ENCODE measurements at regions not wholly inside any gene's neighbourhood (a gene's known extent, or its start where the extent isn't known, plus 50 kb on each side); places are given as distances from the start of the nearest gene placed in this dataset.

DNA sequence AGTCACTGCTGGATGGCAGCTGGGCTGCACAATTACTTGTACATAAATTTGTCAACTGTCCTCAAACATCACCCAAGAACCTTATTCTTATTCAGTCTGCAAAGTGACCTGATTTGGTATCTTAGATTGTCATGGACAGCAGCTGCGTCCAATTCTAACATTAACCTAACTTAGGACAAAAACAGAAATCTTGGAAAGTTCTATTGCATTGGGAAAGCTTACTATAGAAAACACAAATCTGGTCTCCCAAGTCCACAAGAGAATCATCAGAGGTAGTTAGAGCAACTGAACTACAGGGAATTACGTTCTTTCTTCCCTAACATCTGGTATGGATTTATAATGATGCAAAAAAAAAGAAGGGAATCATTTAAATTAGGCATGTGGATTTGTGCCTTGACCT lies 283.9 kb downstream of the NR2F1-AS1 start:
- Histone ChIP-seq H3K4me3 (ENCODE audit: low read depth, low read length) (no peak overlapping the region), H3K4me1 (ENCODE audit: control insufficient read depth, insufficient read depth, low read length) (peaks cover 24% of the 10 kb centered on the region), H3K9me3 (ENCODE audit: control insufficient read depth, insufficient read depth, low read length) (no peaks in the 10 kb centered on the region), H3K27ac (ENCODE audit: low read depth, low read length) (no peak overlapping the region), H3K36me3 (ENCODE audit: control insufficient read depth, insufficient read depth, low read length) (no peaks in the 10 kb centered on the region), H3K9ac (ENCODE audit: low read depth, low read length) (no peak overlapping the region), H3K27me3 (ENCODE audit: control insufficient read depth, insufficient read depth, low read length) (no peaks in the 10 kb centered on the region)

DNA sequence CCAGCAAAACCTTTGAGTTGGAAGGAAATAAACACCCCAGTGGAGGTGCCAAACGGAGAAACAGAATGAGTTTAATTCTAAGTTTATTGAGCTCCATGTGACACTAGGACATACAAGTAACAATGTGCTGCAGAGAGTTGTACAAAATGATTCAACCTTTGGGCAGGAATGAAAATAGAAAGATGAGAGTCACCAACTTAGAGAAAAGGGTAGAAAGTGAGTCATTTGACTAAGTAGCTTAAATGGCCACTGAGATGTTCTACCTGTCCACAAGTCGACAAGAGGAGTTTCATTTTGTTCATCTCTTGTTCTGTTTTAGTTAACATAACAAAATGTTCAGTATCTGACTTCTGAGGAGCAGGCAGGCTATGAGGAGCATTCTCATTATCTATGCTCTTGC lies 284.7 kb downstream of the NR2F1-AS1 start:
- no peak overlapping the region for H3K4me3 ChIP-seq (ENCODE audit: low read depth, low read length)
- H3K4me1 ChIP-seq (ENCODE audit: control insufficient read depth, insufficient read depth, low read length): peaks cover 22% of the 10 kb centered on the region
- H3K27ac ChIP-seq (ENCODE audit: low read depth, low read length): no peak overlapping the region
- H3K27me3 ChIP-seq (ENCODE audit: control insufficient read depth, insufficient read depth, low read length): no peaks in the 10 kb centered on the region
- no peak overlapping the region for H3K9ac ChIP-seq (ENCODE audit: low read depth, low read length)
- H3K36me3 ChIP-seq (ENCODE audit: control insufficient read depth, insufficient read depth, low read length): no peaks in the 10 kb centered on the region
- H3K9me3 ChIP-seq (ENCODE audit: control insufficient read depth, insufficient read depth, low read length): no peaks in the 10 kb centered on the region

DNA sequence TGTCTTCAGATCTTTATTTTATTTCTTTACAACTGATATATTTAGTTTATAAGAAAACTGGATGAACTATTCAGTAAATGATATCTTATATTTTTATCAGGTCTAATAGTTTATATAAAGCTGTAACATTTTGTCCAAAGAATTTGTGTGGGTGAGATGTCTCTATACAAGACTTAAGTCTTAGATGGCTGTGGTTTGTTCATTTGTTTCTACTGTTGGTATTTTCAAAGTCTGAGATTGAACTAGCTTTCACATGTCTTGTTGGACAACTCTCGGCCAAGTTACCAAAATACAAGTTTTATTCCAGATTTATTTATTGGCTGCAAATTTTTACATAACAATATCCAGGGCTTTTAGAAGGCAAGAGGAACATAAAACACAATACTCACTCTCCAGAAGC lies 286.0 kb downstream of the NR2F1-AS1 start:
- H3K27me3 ChIP-seq (ENCODE audit: control insufficient read depth, insufficient read depth, low read length): no peaks in the 10 kb centered on the region
- H3K27ac ChIP-seq (ENCODE audit: low read depth, low read length): no peak overlapping the region
- no peak overlapping the region for H3K9ac ChIP-seq (ENCODE audit: low read depth, low read length)
- no peaks in the 10 kb centered on the region for H3K36me3 ChIP-seq (ENCODE audit: control insufficient read depth, insufficient read depth, low read length)
- H3K4me1 ChIP-seq (ENCODE audit: control insufficient read depth, insufficient read depth, low read length): peaks cover 9% of the 10 kb centered on the region
- H3K9me3 ChIP-seq (ENCODE audit: control insufficient read depth, insufficient read depth, low read length): no peaks in the 10 kb centered on the region
- H3K4me3 ChIP-seq (ENCODE audit: low read depth, low read length): no peak overlapping the region

DNA sequence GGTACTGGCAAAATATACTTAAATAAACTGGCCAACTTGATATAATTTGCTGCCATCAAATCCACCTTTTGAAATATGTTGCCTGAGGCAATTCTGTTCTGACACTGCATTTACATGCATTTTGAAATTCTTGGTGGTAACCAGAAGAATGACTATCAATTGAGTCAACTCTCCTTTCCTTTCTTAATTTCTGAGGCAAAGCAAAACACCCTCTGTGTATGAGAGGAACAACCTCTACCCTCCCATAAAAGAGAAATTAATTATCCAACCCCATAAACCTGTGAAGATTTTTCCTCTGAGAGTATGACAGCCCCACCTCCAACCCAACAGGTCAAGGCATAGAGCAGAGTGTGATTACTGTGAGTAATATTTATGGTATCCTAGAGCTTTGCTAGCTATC lies 286.8 kb downstream of the NR2F1-AS1 start:
- H3K27ac ChIP-seq (ENCODE audit: low read depth, low read length): no peak overlapping the region
- H3K36me3 ChIP-seq (ENCODE audit: control insufficient read depth, insufficient read depth, low read length): no peaks in the 10 kb centered on the region
- no peaks in the 10 kb centered on the region for H3K27me3 ChIP-seq (ENCODE audit: control insufficient read depth, insufficient read depth, low read length)
- H3K4me3 ChIP-seq (ENCODE audit: low read depth, low read length): no peak overlapping the region
- no peaks in the 10 kb centered on the region for H3K9me3 ChIP-seq (ENCODE audit: control insufficient read depth, insufficient read depth, low read length)
- H3K4me1 ChIP-seq (ENCODE audit: control insufficient read depth, insufficient read depth, low read length): peaks cover 2% of the 10 kb centered on the region
- H3K9ac ChIP-seq (ENCODE audit: low read depth, low read length): no peak overlapping the region

DNA sequence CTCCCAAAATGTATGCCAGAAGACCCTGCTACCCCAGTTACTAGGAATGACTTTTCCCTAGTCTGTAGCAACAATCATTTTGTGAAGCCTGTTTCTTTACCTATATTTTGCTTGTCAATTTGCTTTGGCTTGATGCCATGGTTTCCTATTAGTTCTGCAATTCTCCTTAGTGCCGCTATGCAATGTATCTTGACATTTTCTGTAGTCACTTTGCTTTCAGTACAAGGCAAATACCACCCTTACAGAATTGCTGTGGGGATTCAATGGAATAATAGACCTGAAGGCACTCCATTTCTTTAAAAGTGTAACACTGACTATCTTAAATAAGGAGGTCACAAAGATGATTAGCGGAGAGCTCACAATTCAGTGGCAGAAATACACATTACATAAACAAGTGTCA lies 291.1 kb downstream of the NR2F1-AS1 start:
- H3K4me3 ChIP-seq (ENCODE audit: low read depth, low read length): no peak overlapping the region
- 0 out of 2 replicates have a peak, but pooled peaks cover 6% of the 10 kb centered on the region for H3K9me3 ChIP-seq (ENCODE audit: control insufficient read depth, insufficient read depth, low read length)
- no peaks in the 10 kb centered on the region for H3K4me1 ChIP-seq (ENCODE audit: control insufficient read depth, insufficient read depth, low read length)
- no peaks in the 10 kb centered on the region for H3K36me3 ChIP-seq (ENCODE audit: control insufficient read depth, insufficient read depth, low read length)
- H3K27me3 ChIP-seq (ENCODE audit: control insufficient read depth, insufficient read depth, low read length): no peaks in the 10 kb centered on the region
- no peak overlapping the region for H3K27ac ChIP-seq (ENCODE audit: low read depth, low read length)
- no peak overlapping the region for H3K9ac ChIP-seq (ENCODE audit: low read depth, low read length)

DNA sequence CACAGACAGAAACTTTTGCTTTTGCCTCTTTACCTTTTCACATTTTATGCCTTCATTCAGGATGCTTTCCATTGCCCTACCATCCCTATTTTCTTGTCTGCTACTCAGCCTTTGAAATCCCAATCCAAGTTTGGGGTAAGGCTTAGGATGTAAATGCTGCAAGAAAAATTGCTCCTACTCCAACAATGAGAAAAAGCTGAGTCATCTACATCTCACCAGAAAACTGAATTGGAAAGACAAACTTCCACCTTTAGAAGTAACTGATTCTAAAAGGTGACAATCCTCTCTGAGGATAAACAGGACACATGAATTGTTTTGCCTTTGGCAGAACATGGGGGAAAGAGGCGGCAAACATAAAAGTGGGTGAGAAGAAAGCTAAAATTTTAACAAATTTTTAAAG lies 295.6 kb downstream of the NR2F1-AS1 start:
- H3K4me1 ChIP-seq (ENCODE audit: control insufficient read depth, insufficient read depth, low read length): no peaks in the 10 kb centered on the region
- no peak overlapping the region for H3K4me3 ChIP-seq (ENCODE audit: low read depth, low read length)
- H3K9ac ChIP-seq (ENCODE audit: low read depth, low read length): no peak overlapping the region
- H3K36me3 ChIP-seq (ENCODE audit: control insufficient read depth, insufficient read depth, low read length): no peaks in the 10 kb centered on the region
- H3K27ac ChIP-seq (ENCODE audit: low read depth, low read length): no peak overlapping the region
- no peaks in the 10 kb centered on the region for H3K27me3 ChIP-seq (ENCODE audit: control insufficient read depth, insufficient read depth, low read length)
- 0 out of 2 replicates have a peak, but pooled peaks cover 6% of the 10 kb centered on the region for H3K9me3 ChIP-seq (ENCODE audit: control insufficient read depth, insufficient read depth, low read length)

DNA sequence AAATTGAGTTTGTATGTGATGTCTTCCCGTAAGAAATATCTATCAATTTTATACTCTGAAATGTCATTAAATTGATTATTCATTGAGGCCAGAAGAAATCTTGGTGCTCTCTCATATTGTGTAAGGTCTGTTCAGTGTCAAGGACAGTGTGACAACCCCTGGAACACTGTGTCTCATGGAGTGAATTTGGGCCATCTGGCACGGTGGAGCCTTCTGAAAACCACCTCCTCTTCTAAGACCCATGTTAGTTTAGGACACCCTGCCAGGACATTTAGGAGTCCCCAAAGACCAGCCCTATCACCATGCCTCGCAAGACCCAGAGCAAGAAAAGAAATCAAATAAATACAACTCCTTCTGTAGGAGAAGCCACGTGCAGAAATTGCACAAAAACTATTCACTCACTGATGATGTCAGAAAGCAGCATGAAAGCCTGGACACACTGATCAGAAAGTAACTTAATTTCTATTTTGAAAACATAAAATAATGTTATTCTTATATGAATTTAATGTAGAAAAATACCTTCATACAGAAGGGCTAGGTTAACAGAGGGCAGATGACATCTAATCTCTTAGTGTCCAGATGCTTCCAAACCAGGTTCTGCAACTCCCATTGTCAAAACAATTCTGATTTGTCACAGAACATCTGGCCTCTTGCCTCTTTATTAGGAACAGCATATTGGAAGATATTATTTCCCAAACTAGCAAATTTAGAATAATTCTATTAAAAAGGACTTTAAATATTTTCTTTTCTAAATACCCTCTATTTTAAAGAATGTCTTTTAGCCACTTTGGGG lies 298.8 kb downstream of the NR2F1-AS1 start:
- H3K9me3 ChIP-seq (ENCODE audit: control insufficient read depth, insufficient read depth, low read length): 0 out of 2 replicates have a peak, but pooled peaks cover 6% of the 10 kb centered on the region
- no peaks in the 10 kb centered on the region for H3K4me1 ChIP-seq (ENCODE audit: control insufficient read depth, insufficient read depth, low read length)
- no peaks in the 10 kb centered on the region for H3K36me3 ChIP-seq (ENCODE audit: control insufficient read depth, insufficient read depth, low read length)
- H3K27me3 ChIP-seq (ENCODE audit: control insufficient read depth, insufficient read depth, low read length): no peaks in the 10 kb centered on the region
- H3K9ac ChIP-seq (ENCODE audit: low read depth, low read length): no peak overlapping the region
- no peak overlapping the region for H3K27ac ChIP-seq (ENCODE audit: low read depth, low read length)
- no peak overlapping the region for H3K4me3 ChIP-seq (ENCODE audit: low read depth, low read length)

DNA sequence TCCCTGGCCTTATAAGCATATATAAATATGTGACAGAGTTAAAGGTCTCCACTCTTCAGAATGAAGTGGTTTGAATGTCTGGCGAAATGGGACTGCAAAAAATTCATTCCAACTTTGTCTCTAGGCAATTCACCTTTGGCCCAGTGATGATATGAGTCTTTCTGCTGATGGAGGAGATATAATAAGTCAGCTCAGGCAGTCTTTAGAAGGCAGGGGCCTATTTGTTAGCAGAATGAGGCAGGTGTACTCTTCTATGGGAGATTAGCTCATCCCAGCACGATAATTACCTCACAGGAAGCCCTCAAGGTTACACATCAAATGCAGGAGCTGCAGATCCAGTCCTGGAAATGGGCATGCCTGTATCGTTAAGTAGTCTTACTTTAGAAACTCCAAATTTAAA lies 300.5 kb downstream of the NR2F1-AS1 start:
- Histone ChIP-seq H3K27ac (ENCODE audit: low read depth, low read length) (no peak overlapping the region), H3K9me3 (ENCODE audit: control insufficient read depth, insufficient read depth, low read length) (no peaks in the 10 kb centered on the region), H3K4me1 (ENCODE audit: control insufficient read depth, insufficient read depth, low read length) (no peaks in the 10 kb centered on the region), H3K4me3 (ENCODE audit: low read depth, low read length) (no peak overlapping the region), H3K9ac (ENCODE audit: low read depth, low read length) (no peak overlapping the region), H3K36me3 (ENCODE audit: control insufficient read depth, insufficient read depth, low read length) (no peaks in the 10 kb centered on the region), H3K27me3 (ENCODE audit: control insufficient read depth, insufficient read depth, low read length) (no peaks in the 10 kb centered on the region)

DNA sequence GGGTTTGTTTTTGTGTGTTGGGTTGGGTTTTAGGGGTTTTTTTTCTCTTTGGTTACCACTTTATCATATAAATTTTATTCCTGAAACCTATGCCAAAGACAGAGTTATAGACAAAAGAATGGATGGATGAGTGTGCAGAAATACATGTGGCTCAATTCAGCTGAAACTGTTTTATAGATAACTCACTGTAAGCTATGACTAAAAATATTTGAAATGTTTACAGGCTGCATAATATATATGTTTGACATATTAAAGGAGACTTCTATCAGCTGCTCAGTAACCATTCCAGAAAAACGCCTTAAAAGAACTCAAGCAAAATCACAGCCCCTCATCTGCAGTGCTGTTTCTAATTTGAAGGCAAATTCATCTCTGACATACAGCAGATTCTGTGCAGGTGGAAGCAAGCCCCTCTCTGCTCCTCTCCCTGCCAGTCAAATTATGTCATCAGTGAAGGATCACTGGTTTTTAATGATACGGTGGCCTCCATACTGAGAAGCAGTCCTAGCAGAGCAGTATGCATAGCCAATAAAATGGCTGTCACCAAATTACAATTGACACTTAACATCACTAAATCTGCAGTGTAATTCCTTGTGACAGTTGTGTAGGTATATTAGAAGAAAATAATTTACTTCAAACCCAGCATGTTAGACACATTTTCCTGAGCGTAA lies 301.6 kb downstream of the NR2F1-AS1 start:
- Histone ChIP-seq H3K27ac (ENCODE audit: low read depth, low read length) (no peak overlapping the region), H3K4me3 (ENCODE audit: low read depth, low read length) (no peak overlapping the region)

DNA sequence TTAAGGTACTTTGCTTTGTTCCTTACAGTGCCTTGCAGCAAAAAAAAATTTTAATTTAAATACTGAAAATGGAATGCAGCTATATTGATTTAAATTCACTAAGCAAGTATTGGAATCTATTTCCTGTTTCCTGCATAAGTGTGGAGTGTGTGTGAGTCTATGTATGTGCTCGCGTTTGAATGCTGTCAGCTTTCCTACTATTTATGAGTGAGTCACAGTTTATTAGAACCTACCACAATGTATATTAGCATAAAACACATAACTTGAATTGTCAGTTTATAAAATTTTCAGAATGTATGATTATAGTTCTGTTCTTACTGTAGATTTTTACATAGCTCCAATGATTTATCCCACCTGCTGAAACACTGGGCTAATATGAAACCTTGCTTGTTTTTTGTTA lies 302.1 kb downstream of the NR2F1-AS1 start:
- Histone ChIP-seq H3K9me3 (ENCODE audit: control insufficient read depth, insufficient read depth, low read length) (no peaks in the 10 kb centered on the region), H3K4me1 (ENCODE audit: control insufficient read depth, insufficient read depth, low read length) (peaks cover 8% of the 10 kb centered on the region; the same call in 1 of the 2 replicates), H3K9ac (ENCODE audit: low read depth, low read length) (no peak overlapping the region), H3K27ac (ENCODE audit: low read depth, low read length) (no peak overlapping the region), H3K4me3 (ENCODE audit: low read depth, low read length) (no peak overlapping the region), H3K36me3 (ENCODE audit: control insufficient read depth, insufficient read depth, low read length) (no peaks in the 10 kb centered on the region), H3K27me3 (ENCODE audit: control insufficient read depth, insufficient read depth, low read length) (no peaks in the 10 kb centered on the region)

More for the DNA sequence above, 301.6 kb downstream of the NR2F1-AS1 start:
- H3K36me3 ChIP-seq (ENCODE audit: control insufficient read depth, insufficient read depth, low read length): no peaks in the 10 kb centered on the region
- H3K9ac ChIP-seq (ENCODE audit: low read depth, low read length): no peak overlapping the region
- no peaks in the 10 kb centered on the region for H3K9me3 ChIP-seq (ENCODE audit: control insufficient read depth, insufficient read depth, low read length)
- peaks cover 2% of the 10 kb centered on the region; the same call in 1 of the 2 replicates for H3K4me1 ChIP-seq (ENCODE audit: control insufficient read depth, insufficient read depth, low read length)
- H3K27me3 ChIP-seq (ENCODE audit: control insufficient read depth, insufficient read depth, low read length): no peaks in the 10 kb centered on the region

DNA sequence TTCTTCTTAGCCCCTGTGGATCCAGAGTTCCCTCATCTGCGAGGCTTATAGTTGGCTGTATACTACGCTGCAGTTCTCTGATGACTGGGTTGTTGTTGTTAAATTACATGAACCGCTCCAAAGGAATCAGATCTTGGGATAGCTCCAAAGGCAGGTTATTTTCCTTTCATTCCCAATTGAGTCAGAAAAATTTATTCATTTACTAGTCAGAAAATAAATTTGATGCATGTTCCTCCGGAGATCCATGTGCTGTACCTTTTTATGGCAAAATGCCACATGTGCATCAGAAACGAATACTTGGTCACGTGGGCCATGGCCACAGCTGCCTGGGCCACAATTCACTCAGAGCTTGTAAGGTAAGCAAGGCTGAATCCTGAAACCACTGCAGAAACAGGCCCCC lies 304.0 kb downstream of the NR2F1-AS1 start:
- no peaks in the 10 kb centered on the region for H3K27me3 ChIP-seq (ENCODE audit: control insufficient read depth, insufficient read depth, low read length)
- no peak overlapping the region for H3K27ac ChIP-seq (ENCODE audit: low read depth, low read length)
- H3K9me3 ChIP-seq (ENCODE audit: control insufficient read depth, insufficient read depth, low read length): no peaks in the 10 kb centered on the region
- no peak overlapping the region for H3K4me3 ChIP-seq (ENCODE audit: low read depth, low read length)
- no peak overlapping the region for H3K9ac ChIP-seq (ENCODE audit: low read depth, low read length)
- H3K4me1 ChIP-seq (ENCODE audit: control insufficient read depth, insufficient read depth, low read length): peaks cover 9% of the 10 kb centered on the region; the same call in 1 of the 2 replicates
- no peaks in the 10 kb centered on the region for H3K36me3 ChIP-seq (ENCODE audit: control insufficient read depth, insufficient read depth, low read length)

Measured in HUES48 (cell line).